Cardiac septum (tissue), 1 donor: ENCODE measurements at regions not wholly inside any gene's neighbourhood (a gene's known extent, or its start where the extent isn't known, plus 50 kb on each side); places are given as distances from the start of the nearest gene placed in this dataset.
"Not testable (repeated sequence)": the region's sequence is repeated elsewhere in the genome, so short reads cannot be mapped to it uniquely, and the experiment has no call there.

Experiments
- DNase-seq: peaks from one replicate; pipeline ENCODE4 v3.0.0-alpha.2; 2020; ENCODE audit warnings: low spot score
- intact Hi-C: fragments of 100-400 bp; cut with DNase I; formaldehyde crosslinking; loops from one replicate; pipeline ENCODE4 v1.14.0; 2022
- donor health status: DM: no; HTN: no; CAD: no.

- intact Hi-C loops, result no loop called here
These were observed 336.8 kb upstream of the PPARGC1A start for GRCh38 chr4:24226667-24227066.

GRCh38 chr4:24226023-24226422 lies 336.2 kb upstream of the PPARGC1A start:
- intact Hi-C loops, result no loop called here
- no peak for DNase-seq

More at GRCh38 chr4:24226667-24227066, 336.8 kb upstream of the PPARGC1A start:
- DNase-seq, result no peak

- intact Hi-C loops, result no loop called here
- DNase-seq, result no peak
These were observed 334.6 kb upstream of the PPARGC1A start for GRCh38 chr4:24224446-24224845.

DNA sequence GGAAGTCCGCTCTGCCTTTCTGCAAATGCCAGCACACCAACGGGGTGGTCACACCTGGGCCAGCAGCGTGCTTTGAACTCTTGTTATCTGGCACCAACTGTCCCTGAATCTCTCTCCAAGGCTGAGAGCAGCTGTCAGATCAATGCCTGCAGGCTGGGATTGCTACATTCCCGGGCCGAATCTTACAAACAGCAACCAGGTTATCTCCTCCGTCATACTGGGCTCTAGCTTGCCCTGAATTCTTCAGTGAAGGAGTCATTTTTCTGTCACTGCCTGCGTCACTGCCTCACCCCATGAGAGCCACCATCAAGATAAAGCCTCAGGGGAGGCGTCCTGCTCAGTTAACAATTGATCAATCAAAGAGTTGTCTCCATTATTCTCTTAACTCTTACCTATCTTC lies 329.4 kb upstream of the PPARGC1A start:
- intact Hi-C loops, result no loop called here
- DNase-seq, result no peak

DNA sequence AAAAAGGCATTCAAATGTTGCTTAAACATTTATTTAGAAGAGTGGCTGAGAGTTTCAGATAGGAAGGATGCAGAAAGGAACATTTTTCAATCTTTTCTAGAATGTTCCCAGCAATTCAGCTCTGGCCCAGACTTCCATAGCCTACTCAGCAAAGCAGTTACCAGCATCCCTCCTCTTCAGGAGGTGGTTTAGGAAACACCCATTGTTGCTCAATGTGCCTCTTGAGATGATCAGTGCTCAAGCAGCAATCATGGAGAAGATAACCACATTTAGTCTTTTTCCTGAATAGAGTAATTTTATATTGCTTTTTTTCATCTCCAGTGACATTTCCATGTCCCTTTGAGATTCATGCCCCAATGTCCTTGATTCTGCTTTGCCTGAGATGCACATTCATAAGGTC lies 328.7 kb upstream of the PPARGC1A start:
- no peak for DNase-seq
- intact Hi-C loops, result no loop called here

DNA sequence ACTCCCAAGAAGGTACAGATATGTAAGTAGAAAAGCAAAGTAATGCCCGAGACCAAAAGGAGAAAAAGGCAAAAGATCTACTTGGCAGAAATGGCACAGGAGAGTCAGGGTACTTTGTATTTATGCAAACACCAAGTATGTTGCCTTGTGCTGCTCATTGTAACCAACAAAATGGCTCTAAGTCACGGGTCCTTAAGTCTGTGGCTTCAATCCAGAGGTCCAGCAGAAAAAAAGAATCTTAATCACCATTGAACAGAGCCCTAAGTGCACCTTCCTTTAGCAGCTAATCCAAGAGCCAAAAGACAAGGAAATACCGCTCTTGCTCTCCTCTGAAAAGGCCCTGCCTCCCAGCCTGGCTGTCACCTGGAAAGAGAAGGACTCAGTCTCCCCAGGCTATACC lies 324.9 kb upstream of the PPARGC1A start:
- DNase-seq, result no peak
- intact Hi-C loops, result no loop called here

GRCh38 chr4:24213961-24214360 lies 324.1 kb upstream of the PPARGC1A start:
- DNase-seq, result no peak
- intact Hi-C loops, result no loop called here

DNA sequence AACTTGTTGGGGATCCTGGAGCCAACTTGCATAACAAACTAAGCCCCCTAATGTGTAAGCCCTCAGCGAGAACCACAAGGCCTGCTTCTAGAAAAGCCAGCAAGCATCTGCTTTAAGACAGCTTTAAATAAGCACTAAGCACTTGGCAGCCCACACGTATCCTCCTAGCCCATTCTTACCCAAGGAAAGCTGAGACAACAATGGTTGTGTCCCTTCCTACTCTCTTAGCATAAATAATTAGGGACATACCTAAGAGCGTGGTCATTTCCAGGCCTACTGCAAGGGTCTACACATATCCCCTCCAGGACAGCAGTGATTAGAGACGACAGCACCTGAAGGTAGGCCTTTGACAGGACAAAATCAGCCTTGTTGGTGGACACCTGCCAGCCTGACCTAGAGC lies 322.8 kb upstream of the PPARGC1A start:
- DNase-seq, result no peak
- intact Hi-C loops, result no loop called here

DNA sequence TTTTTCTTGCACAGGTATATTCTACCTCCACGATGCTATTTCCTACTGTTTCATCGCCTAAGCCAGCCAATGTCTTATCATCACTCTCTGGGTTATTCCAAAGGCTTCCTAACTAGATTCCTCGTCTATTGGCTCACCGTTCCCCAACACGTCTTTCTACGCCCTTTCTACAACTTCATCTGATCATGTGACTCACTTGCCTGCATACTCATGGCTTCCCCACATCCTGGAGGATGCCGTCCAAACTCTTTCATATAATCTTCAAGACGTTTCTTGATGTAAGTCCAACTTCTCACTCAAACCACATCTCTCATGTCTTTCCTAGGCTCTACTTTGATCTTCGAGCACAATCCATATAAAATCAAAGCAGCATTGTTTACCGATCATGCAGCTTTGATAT lies 322.0 kb upstream of the PPARGC1A start:
- intact Hi-C loops, result no loop called here
- DNase-seq, result no peak

GRCh38 chr4:24210332-24210902 lies 320.6 kb upstream of the PPARGC1A start:
- no peak for DNase-seq
- intact Hi-C loops, result no loop called here

DNA sequence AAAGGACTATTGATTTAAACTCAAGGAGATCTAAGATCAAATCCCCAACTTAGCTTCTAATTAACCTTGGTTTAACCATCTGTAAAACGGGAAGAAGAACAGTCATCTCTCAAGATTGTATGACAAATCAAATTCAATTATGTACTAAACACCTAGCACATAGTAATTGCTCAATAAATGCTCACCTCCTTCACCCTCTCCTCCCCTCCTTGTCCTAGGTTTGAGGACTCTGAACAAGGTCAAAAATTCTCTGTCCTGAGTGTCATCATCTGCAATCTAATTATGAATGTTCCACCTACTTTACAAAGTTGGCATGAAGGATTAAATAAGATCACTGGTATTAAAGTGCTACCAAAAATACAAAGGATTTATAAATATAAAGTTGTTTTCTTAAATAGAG lies 320.1 kb upstream of the PPARGC1A start:
- intact Hi-C loops, result no loop called here
- DNase-seq, result no peak

DNA sequence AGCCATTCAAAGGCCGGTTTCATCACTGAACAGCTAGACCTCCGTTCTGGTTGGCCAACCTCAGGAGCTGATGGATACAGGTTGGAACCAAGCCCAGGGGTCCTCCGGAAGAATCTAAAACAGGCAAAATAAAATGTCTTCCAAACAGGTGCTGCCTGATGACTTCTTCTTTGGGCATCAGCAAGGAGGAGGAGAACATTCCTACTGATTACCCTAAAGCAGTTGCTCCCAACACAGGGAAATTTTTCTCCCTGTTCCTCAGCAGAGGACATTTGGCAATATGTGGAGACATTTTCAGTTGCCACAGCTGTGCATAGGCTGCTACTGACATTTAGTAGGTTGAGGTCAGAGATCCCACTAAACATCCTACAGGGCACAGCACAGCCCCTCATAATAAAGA lies 319.3 kb upstream of the PPARGC1A start:
- DNase-seq, result no peak
- intact Hi-C loops, result no loop called here

DNA sequence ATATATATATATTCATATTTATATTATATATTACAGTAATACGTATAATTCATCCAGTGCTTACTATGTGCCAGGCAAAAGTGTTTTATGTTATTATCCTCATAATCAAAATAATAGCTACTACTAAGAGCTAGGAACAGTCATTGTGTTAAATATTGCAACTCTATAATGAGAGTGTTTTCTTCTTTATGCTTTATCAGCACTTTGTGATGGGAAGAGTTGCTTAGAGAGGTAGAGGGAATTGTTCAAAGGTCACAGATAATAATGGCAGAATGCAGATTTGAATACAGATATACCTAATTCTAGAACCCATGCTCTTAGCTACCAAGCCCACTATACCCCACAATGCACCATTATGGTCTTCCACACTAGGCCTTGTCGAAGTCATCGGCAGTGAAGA lies 318.8 kb upstream of the PPARGC1A start:
- DNase-seq, result no peak
- intact Hi-C loops, result no loop called here

GRCh38 chr4:24204708-24205107 lies 314.9 kb upstream of the PPARGC1A start:
- DNase-seq, intact Hi-C loops: not testable (repeated sequence)

GRCh38 chr4:24203926-24204325 lies 314.1 kb upstream of the PPARGC1A start:
- intact Hi-C loops, result no loop called here
- no peak for DNase-seq

DNA sequence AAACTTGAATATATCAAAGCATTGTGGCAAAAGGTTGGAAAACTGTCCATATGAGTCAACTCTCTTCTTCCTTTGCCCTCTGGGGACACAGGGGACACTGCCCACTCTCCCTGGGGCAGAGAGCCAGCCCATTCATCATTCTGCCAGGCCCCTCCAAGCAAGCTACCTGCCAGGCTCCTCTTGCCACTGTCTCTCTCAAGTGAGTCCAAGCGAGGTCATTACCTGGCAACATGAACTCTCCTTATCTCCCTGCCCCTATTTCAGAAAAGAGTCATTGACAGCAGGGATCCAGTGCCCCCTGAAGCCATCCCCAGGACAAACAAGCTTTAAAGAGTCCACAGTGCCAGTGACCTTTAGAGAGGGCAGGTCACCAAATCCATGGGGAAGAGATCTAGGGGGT lies 312.7 kb upstream of the PPARGC1A start:
- no peak for DNase-seq
- intact Hi-C loops, result no loop called here

DNA sequence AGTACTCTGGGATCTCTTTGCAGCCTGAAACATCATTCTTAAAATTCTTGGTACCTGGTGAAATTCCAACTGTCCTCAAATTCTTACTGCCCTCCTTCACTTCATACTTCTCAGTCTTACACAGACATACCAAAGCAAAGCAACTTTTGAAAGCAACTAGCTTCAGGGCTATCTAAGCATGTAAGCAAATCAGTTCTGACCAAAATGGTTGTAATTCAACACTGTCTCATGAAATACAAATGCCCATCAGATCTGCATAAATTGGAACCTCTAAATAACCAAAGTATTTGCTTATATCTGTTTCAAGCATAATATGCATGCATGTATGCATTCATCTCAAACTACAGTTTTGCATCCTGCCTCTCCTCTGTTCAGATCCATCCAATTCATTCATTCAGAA lies 308.1 kb upstream of the PPARGC1A start:
- intact Hi-C loops, result no loop called here
- no peak for DNase-seq

DNA sequence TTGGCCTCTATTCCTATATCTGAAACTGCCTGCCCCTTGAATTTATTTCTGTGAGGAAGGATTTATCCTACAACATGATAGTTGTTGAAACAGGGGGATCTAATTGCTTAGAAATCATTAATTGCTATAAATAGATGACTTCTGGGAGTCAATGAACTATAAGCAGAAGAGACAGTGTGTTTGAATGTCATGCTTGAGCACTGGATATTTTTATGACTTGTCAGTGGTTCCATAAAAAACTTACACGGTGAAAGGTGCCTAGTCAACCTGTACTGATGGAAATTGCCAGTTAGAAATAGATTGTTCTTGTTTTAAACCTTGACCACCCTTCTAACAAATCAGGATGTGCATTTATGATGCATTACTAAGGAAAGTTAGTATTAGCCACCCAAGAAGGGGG lies 306.9 kb upstream of the PPARGC1A start:
- no peak for DNase-seq
- intact Hi-C loops, result no loop called here

DNA sequence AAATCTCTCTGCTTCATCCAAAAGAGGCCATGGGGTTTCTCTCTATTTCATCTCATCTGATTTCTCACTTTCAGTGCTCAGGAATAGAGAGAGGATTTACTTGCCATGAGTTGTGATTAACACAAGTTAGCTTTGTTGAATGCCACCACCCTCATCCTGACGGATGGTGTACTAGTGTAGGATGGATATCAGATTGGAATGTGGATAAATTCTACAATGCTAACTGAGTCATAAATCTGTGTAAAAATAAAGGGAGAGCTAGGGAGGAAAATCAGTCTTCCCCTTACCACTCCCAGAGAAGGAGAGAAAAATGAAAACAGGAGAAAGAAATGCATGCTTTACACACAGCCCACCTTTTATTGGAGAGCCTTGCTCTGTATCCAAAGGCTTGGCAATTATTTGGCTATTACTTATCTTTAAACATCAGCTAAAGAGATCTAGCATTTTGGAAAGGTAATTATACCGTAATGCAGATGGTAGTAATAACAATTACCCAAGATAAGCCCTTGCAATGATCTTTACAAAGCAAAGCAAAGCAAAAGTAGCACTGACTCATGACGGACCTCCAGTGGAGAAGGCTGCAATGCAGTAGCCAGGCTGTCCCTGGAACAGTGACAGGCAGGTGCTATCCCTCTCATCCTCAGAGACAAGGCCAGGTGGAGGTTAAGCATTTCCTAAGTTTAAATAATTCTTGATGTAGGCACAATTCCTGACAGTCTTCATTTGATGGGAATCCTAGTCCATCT lies 306.3 kb upstream of the PPARGC1A start:
- no peak for DNase-seq
- intact Hi-C loops, result no loop called here

DNA sequence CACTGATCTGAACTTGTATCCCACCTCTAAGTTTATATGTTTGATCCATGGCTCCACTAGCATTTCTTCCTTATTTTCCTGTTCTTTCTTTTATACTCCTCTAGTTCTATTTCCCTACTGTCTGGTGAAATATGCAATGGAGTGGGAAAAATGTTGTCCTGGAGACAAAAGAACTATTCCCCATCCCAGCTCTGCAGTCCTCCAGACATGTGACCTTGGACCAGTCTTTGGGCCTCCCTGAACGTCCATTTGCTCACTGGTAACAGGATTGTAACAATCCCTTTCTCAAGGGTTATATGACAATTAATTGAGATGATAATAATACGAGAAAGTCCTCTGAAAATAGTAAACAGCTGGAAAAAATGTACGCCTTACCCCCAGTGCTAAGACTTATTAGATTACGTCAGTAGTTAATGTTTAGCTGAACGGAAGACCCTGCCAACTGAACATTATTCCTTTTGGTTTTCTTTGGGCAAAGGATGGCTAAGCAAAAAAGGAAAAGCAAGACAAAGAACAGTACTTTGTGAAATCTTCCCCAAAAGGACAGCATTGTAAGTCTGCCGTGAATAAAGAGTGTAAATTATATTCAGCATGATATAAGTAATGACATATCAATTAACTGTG lies 302.3 kb upstream of the PPARGC1A start:
- DNase-seq, result no peak
- intact Hi-C loops, result no loop called here
